AG09309 (cell line): ENCODE measurements at regions not wholly inside any gene's neighbourhood (a gene's known extent, or its start where the extent isn't known, plus 50 kb on each side); places are given as distances from the start of the nearest gene placed in this dataset.
"Not testable (repeated sequence)": the region's sequence is repeated elsewhere in the genome, so short reads cannot be mapped to it uniquely, and the experiment has no call there.

ENCODE experiments used
- DNase-seq: peaks from one replicate; pipeline ENCODE4 v3.0.0-alpha.2; 2010; ENCODE audit warnings: low read depth
- H3K4me3 ChIP-seq: 2 replicates; pipeline ENCODE4 v1.5.1; 2011; ENCODE audit warnings: mild to moderate bottlenecking, low read depth, low read length, moderate library complexity; ENCODE audit not compliant: control insufficient read depth
- CTCF ChIP-seq: IDR thresholded peaks from 2 replicates; pipeline ENCODE4 v1.5.1; 2011; ENCODE audit warnings: mild to moderate bottlenecking, low read depth, low read length, inconsistent platforms; ENCODE audit not compliant: insufficient read depth, control insufficient read depth; ENCODE audit errors: missing control alignments

GRCh38 chr1:87426463-87427249 lies 98.0 kb downstream of the LMO4 start:
- no peak overlapping the region for H3K4me3 ChIP-seq
- DNase-seq: no peak
- no peak for TF ChIP-seq CTCF

DNA sequence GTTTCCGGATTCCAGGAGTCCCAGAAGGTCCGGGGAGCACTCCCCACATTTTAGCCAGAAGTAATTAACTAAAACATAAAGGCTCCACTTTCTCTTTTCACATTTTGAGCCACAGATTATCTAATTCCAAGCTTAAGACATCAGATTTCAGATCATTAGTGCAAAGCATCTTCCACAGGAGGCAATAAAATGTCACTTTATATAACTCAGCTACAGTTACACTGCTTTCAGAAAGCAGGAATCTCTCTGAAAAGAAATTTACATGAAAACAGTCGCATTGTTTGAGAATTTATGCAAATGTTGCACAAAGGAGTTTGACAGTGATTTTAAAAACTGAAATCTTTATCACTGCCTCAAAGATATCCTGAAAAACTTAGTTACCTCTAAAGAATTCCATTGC lies 99.7 kb downstream of the LMO4 start:
- no peak overlapping the region for H3K4me3 ChIP-seq
- no peak for TF ChIP-seq CTCF
- no peak for DNase-seq

GRCh38 chr1:87428883-87429282 lies 100.2 kb downstream of the LMO4 start:
- TF ChIP-seq CTCF: no peak
- no peak overlapping the region for H3K4me3 ChIP-seq
- no peak for DNase-seq

GRCh38 chr1:87432685-87433084 lies 104.0 kb downstream of the LMO4 start:
- no peak for DNase-seq
- TF ChIP-seq CTCF: no peak
- H3K4me3 ChIP-seq: no peak overlapping the region

- not testable (repeated sequence) for H3K4me3 ChIP-seq, DNase-seq
Observed at GRCh38 chr1:87433101-87433500, 104.4 kb downstream of the LMO4 start.

GRCh38 chr1:87435484-87435883 lies 106.8 kb downstream of the LMO4 start:
- no peak for TF ChIP-seq CTCF
- DNase-seq: no peak
- H3K4me3 ChIP-seq: no peak overlapping the region

DNA sequence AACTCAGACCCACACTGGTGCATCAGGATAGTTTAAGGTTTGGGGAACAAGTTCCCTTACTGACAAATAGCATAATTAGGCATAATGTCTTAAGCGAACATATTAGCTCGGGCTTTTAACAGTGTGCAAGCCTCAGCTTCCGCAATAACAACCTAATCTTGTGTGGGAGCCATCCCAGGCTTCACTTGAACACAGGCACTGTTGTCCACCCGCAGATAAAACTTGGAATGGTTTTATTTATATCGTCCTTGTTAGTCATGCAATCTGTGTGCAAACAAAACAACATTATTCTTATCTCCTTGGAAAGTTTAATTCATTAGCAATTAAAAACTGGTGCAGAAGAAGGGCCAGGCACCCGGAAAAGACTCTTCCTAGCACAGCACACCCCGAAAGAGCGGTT lies 107.4 kb downstream of the LMO4 start:
- DNase-seq, H3K4me3 ChIP-seq: not testable (repeated sequence)

GRCh38 chr1:87436534-87436933 lies 107.9 kb downstream of the LMO4 start:
- no peak overlapping the region for H3K4me3 ChIP-seq
- DNase-seq: no peak
- no peak for TF ChIP-seq CTCF
